KOPT-K1 (cell line): ENCODE measurements at regions not wholly inside any gene's neighbourhood (a gene's known extent, or its start where the extent isn't known, plus 50 kb on each side); places are given as distances from the start of the nearest gene placed in this dataset.

ENCODE experiments used
- H3K27ac ChIP-seq: fragments of 200-600 bp; sonication (generic); 2 replicates; pipeline ENCODE4 v1.5.1; 2016; ENCODE audit warnings: antibody characterized with exemption, mild to moderate bottlenecking, low read depth, low read length; ENCODE audit not compliant: poor library complexity, severe bottlenecking
- H3K36me3 ChIP-seq: fragments of 200-600 bp; sonication (generic); 2 replicates; pipeline ENCODE4 v1.5.1; 2017; ENCODE audit warnings: antibody characterized with exemption, mild to moderate bottlenecking, low read length, moderate library complexity; ENCODE audit not compliant: insufficient read depth
- H3K9me3 ChIP-seq: fragments of 200-600 bp; sonication (generic); 2 replicates; pipeline ENCODE4 v1.5.1; 2017; ENCODE audit warnings: antibody characterized with exemption, low read length, mild to moderate bottlenecking; ENCODE audit not compliant: insufficient read depth, poor library complexity, severe bottlenecking

- Histone ChIP-seq H3K27ac (no peak overlapping the region), H3K36me3 (no peaks in the 10 kb centered on the region), H3K9me3 (no peaks in the 10 kb centered on the region)
Measured at GRCh38 chr9:20138841-20139240, 350.0 kb upstream of the SLC24A2 start.

GRCh38 chr9:20138116-20138515 lies 349.3 kb upstream of the SLC24A2 start:
- H3K27ac ChIP-seq = no peak overlapping the region
- H3K9me3 ChIP-seq = no peaks in the 10 kb centered on the region
- no peaks in the 10 kb centered on the region for H3K36me3 ChIP-seq

GRCh38 chr9:20137425-20137824 lies 348.6 kb upstream of the SLC24A2 start:
- no peaks in the 10 kb centered on the region for H3K9me3 ChIP-seq
- H3K36me3 ChIP-seq = no peaks in the 10 kb centered on the region
- no peak overlapping the region for H3K27ac ChIP-seq

DNA sequence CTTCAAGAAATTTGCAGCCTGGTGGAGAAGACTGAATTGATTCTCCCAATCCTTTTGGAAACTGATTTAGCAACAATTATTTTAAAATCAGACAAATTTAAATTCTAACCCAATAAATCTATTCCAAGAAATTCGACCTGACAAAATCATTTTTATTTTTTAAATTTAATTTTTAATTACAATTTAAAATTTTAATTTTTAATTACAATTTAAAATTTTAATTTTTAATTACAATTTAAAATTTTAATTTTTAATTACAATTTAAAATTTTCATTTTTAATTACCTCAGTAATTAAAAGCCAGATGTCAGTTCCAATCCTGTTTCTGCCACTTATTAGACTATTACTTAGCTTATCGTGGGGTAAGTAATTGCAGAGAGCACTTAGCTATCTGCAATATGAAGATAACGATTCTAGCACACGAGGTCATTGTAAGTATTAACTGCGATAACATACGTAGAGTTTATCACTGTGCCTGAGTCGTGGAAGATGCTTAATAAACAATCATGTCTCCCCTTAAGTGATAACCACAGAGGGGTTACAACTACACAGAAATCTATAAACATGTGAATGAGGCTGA lies 346.4 kb upstream of the SLC24A2 start:
- H3K27ac ChIP-seq = no peak overlapping the region
- no peaks in the 10 kb centered on the region for H3K9me3 ChIP-seq
- no peaks in the 10 kb centered on the region for H3K36me3 ChIP-seq

GRCh38 chr9:20125727-20126126 lies 336.9 kb upstream of the SLC24A2 start:
- Histone ChIP-seq H3K9me3 (no peaks in the 10 kb centered on the region), H3K36me3 (no peaks in the 10 kb centered on the region), H3K27ac (no peak overlapping the region)

DNA sequence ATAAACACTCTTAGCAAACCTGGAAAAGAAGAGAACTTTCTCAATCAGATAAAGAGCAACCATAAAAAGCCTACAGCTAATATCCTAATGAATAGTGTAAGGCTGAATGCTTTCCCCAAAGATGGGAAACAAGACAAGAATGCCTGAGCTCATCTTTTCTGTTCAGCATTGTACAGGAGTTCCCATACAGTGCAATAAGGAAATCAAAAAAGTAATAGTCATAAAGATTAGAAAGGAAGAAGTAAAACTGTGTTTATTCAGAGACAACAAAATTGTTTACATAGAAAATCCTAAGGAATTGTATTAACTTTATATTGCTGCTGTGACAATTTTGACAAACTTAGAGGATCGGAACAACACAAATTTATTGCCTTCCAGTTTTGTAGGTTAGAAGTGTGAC lies 330.7 kb upstream of the SLC24A2 start:
- Histone ChIP-seq H3K9me3 (peaks cover 4% of the 10 kb centered on the region), H3K27ac (no peak overlapping the region), H3K36me3 (no peaks in the 10 kb centered on the region)

DNA sequence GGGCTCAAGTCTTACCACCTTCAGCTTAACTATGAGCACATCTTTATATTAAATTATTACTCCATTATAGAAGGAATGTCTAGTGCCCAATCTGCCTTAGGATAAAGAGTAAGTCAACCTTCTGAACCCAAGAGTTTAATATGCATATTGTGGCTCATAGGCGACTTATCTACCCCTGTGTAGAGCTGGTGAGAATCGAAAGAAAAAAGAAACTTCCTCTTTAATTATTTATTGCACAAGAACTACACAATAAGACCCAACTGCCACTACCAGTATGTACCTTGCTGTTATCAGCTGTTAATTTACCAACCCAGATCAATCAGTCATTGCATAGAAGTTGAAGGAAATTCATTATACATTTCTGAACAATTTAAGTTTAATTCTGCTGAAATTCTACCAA lies 329.1 kb upstream of the SLC24A2 start:
- no peak overlapping the region for H3K27ac ChIP-seq
- H3K36me3 ChIP-seq = no peaks in the 10 kb centered on the region
- peaks cover 4% of the 10 kb centered on the region for H3K9me3 ChIP-seq

- Histone ChIP-seq H3K27ac (no peak overlapping the region), H3K36me3 (no peaks in the 10 kb centered on the region), H3K9me3 (peaks cover 4% of the 10 kb centered on the region)
Measured at GRCh38 chr9:20117482-20117881, 328.6 kb upstream of the SLC24A2 start.

DNA sequence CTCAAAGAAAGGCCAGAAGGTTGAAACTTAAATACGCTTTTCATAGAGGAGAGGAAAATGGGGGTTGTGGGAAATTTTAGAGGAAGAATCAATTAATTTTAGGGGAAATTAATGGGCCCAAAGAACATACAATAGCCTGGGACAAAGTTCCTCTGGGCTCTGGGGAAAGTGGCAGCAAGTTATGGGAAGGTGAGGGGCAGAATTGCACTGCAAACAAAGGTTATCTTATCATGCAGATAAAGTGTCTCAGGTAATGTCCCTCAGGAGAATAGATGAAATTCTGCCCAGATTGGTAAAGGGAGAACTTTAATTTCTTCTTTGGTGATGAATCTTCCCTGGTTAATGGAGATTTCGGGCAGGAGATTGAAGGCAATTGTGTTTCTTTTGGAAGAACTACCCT lies 326.1 kb upstream of the SLC24A2 start:
- Histone ChIP-seq H3K36me3 (no peaks in the 10 kb centered on the region), H3K9me3 (peaks cover 4% of the 10 kb centered on the region), H3K27ac (no peak overlapping the region)

- H3K9me3 ChIP-seq = peaks cover 4% of the 10 kb centered on the region
- no peak overlapping the region for H3K27ac ChIP-seq
Measured at GRCh38 chr9:20112205-20112783, 323.5 kb upstream of the SLC24A2 start.

DNA sequence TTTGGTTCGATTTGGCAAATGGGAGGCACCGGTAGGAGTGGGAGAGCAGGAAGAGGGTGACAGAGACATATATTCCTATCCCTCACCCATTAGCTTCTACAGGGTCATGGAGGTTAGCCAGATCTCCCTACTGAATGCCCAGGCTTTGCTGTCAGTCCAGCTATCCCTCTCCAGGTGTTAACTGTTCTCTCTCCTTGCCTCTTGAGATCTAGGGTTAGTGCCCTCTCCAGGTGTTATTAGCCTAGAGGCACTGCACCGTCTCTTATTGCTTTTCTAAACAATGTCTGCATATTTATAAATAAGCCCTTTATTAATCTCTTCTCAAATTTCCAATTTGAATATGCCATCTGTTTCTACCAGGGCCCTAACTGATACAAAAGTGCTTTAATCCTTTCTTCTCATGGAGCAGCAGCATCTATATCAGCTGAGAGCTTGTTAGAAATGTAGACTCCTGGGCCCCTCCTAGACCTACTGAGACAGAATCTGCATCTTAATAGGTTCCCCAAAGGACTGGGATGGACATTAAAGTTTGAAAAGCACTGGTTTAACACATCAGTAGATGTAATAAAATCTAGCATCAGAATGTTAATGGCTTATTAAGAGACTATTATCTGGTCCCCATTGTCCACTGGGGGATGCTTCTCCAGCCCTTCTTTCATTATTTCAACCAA lies 322.5 kb upstream of the SLC24A2 start:
- no peak overlapping the region for H3K27ac ChIP-seq
- H3K36me3 ChIP-seq = no peaks in the 10 kb centered on the region
- peaks cover 4% of the 10 kb centered on the region for H3K9me3 ChIP-seq

More at GRCh38 chr9:20112205-20112783, 323.5 kb upstream of the SLC24A2 start:
- H3K36me3 ChIP-seq = no peaks in the 10 kb centered on the region

GRCh38 chr9:20095430-20096092 lies 306.7 kb upstream of the SLC24A2 start:
- H3K36me3 ChIP-seq = no peaks in the 10 kb centered on the region
- H3K27ac ChIP-seq = no peak overlapping the region
- H3K9me3 ChIP-seq = peaks cover 9% of the 10 kb centered on the region

GRCh38 chr9:20092561-20092960 lies 303.7 kb upstream of the SLC24A2 start:
- no peak overlapping the region for H3K27ac ChIP-seq
- H3K9me3 ChIP-seq = peaks cover 9% of the 10 kb centered on the region
- H3K36me3 ChIP-seq = no peaks in the 10 kb centered on the region

DNA sequence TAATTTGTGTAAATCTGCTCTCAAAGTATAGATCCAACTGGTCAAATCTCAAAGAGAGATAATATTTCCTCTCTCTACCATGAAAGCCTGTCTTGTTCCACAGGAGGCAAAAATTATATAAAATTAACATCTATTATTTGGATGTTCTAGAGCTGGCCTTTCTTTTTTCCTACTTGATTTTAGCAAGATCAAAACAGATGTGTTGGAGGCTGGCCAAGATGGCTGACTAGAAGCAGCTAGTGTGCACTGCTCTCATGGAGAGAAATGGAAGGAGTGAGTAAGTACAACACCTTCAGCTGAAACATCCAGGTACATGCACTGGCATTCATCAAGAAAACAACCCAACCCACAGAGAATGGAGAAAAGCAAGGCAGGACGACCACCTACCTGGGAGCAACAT lies 298.6 kb upstream of the SLC24A2 start:
- no peaks in the 10 kb centered on the region for H3K36me3 ChIP-seq

GRCh38 chr9:20085842-20086241 lies 297.0 kb upstream of the SLC24A2 start:
- H3K27ac ChIP-seq = no peak overlapping the region
- no peaks in the 10 kb centered on the region for H3K36me3 ChIP-seq
- H3K9me3 ChIP-seq = no peaks in the 10 kb centered on the region

More for the DNA sequence above, 298.6 kb upstream of the SLC24A2 start:
- Histone ChIP-seq H3K27ac (no peak overlapping the region), H3K9me3 (no peaks in the 10 kb centered on the region)
